K562 (cell line): ENCODE measurements at regions not wholly inside any gene's neighbourhood (a gene's known extent, or its start where the extent isn't known, plus 50 kb on each side); places are given as distances from the start of the nearest gene placed in this dataset.
A peak's percentile ranks its signal among the peaks of the same experiment; 100 is the strongest.

ENCODE experiments used
- ATAC-seq: fragments of 200-7000 bp; cut with Tn5 transposase; 3 replicates; pipeline ENCODE4 v1.9.1; 2020; ENCODE audit warnings: moderate library complexity
- BruUV-seq: library from RNA; stranded (reverse); fragments of 400-500 nt; replicated peaks from 2 replicates; lab custom pipeline; 2021; lab: Mats Ljungman, UMichigan
- CTCF ChIA-PET: fragments of 300-600 bp; formaldehyde crosslinking; extraction: SDS; loops from one replicate; lab custom pipeline; 2021; ENCODE audit warnings: low intra/inter-chr PET ratio; lab: Yijun Ruan, JAX
- POLR2A ChIA-PET: fragments of 300-600, 350-650 bp; sonication (Branson Sonifier 250); formaldehyde crosslinking; extraction: SDS; loops from one replicate; lab custom pipeline; 2021; ENCODE audit warnings: antibody characterized with exemption, inconsistent platforms; lab: Yijun Ruan, JAX
- DNase-seq, 4 experiments: peaks; one replicate each; pipeline versions ENCODE4 v3.0.0 to v3.0.0-alpha.2; 2011 to 2018; ENCODE audit warnings: low spot score in 3 of 4, mixed read lengths in 3 of 4; ENCODE audit errors: extremely low read depth in 1 of 4
- FAIRE-seq: peaks from 2 replicates; lab custom pipeline; 2011; peaks lifted over from hg19 to GRCh38; lab: Jason Lieb, UNC
- H2AFZ ChIP-seq: 2 replicates; pipeline ENCODE4 v1.6.0; 2011; ENCODE audit warnings: low read depth, low read length, control low read depth, inconsistent platforms
- H3K27ac ChIP-seq: fragments of 200-600 bp; 3 replicates; pipeline ENCODE4 v1.8.0; 2011; ENCODE audit warnings: low read depth, mild to moderate bottlenecking, control low read depth, inconsistent platforms, low read length, moderate library complexity, mixed read lengths; ENCODE audit errors: extremely low read depth
- H3K27me3 ChIP-seq, 2 experiments: fragments of 300-600 bp in 1 of 2; 2 replicates in 1 of 2; 3 replicates in 1 of 2; pipeline versions ENCODE4 v1.6.0 to v1.8.0; 2011; ENCODE audit warnings: inconsistent platforms in 2 of 2, low read length in 2 of 2, mild to moderate bottlenecking in 1 of 2, mixed read lengths in 1 of 2, moderate library complexity in 1 of 2; ENCODE audit not compliant: control insufficient read depth in 2 of 2, insufficient read depth in 2 of 2
- H3K36me3 ChIP-seq: fragments of 300-600 bp; 3 replicates; pipeline ENCODE4 v1.8.0; 2011; ENCODE audit warnings: mild to moderate bottlenecking, low read length, inconsistent platforms; ENCODE audit not compliant: control insufficient read depth, insufficient read depth
- H3K4me1 ChIP-seq, 2 experiments: fragments of 200-600 bp in 1 of 2; replicated peaks in 1 of 2; 2 replicates in 1 of 2; 3 replicates in 1 of 2; pipeline versions ENCODE4 v1.5.1 to v1.8.0; 2011; ENCODE audit warnings: inconsistent platforms in 2 of 2, low read length in 2 of 2, mild to moderate bottlenecking in 1 of 2, mixed read lengths in 1 of 2, moderate library complexity in 1 of 2; ENCODE audit not compliant: control insufficient read depth in 2 of 2, insufficient read depth in 2 of 2
- H3K4me2 ChIP-seq: 2 replicates; pipeline ENCODE4 v1.6.1; 2011; ENCODE audit warnings: low read length, control low read depth, inconsistent platforms, mixed read lengths; ENCODE audit not compliant: insufficient read depth
- H3K4me3 ChIP-seq: fragments of 200-600 bp; sonication (generic), shearing (Covaris generic); 2 replicates; pipeline ENCODE4 v1.5.1; 2016; ENCODE audit warnings: control low read depth, inconsistent platforms
- H3K79me2 ChIP-seq: fragments of 200-600 bp; 3 replicates; pipeline ENCODE4 v1.8.0; 2011; ENCODE audit warnings: low read length, inconsistent platforms; ENCODE audit not compliant: control insufficient read depth, insufficient read depth
- H3K9ac ChIP-seq, 2 experiments: 2 replicates each; pipeline versions ENCODE4 v1.6.0 to v1.6.1; 2011; ENCODE audit warnings: low read depth in 2 of 2, low read length in 2 of 2, control low read depth in 1 of 2, inconsistent platforms in 1 of 2, mild to moderate bottlenecking in 1 of 2, mixed read lengths in 1 of 2; ENCODE audit not compliant: insufficient read depth in 1 of 2
- H3K9me1 ChIP-seq: one replicate; pipeline ENCODE4 v1.6.0; 2011; ENCODE audit warnings: inconsistent platforms, mild to moderate bottlenecking, low read length, moderate library complexity; ENCODE audit not compliant: control insufficient read depth, insufficient read depth
- H3K9me3 ChIP-seq: replicated peaks from 2 replicates; pipeline ENCODE4 v1.5.1; 2011; ENCODE audit warnings: low read depth, low read length, inconsistent platforms; ENCODE audit not compliant: control insufficient read depth, insufficient read depth
- H4K20me1 ChIP-seq: replicated peaks from 2 replicates; pipeline ENCODE4 v1.6.1; 2011; ENCODE audit warnings: low read length, inconsistent platforms, mixed read lengths; ENCODE audit not compliant: control insufficient read depth, insufficient read depth
- KLF10 ChIP-seq: fragments of 250-450 bp; sonication (Bioruptor Pico); IDR thresholded peaks from 2 replicates; pipeline ENCODE4 v1.6.1; 2021; ENCODE audit warnings: matching md5 sums
- RBBP5 ChIP-seq: fragments of 200-600 bp; sonication (generic); IDR thresholded peaks from 2 replicates; pipeline ENCODE4 v1.6.1; 2012; ENCODE audit warnings: borderline replicate concordance, mild to moderate bottlenecking, low read length, control low read depth, inconsistent platforms; ENCODE audit not compliant: insufficient read depth, poor library complexity, severe bottlenecking
- YY1 ChIP-seq, 3 experiments: IDR thresholded peaks; 2 replicates each; pipeline ENCODE4 v1.6.1; 2011; ENCODE audit warnings: low read length in 2 of 3, mild to moderate bottlenecking in 2 of 3, moderate library complexity in 2 of 3, borderline replicate concordance in 1 of 3, control low read depth in 1 of 3, low read depth in 1 of 3; ENCODE audit not compliant: insufficient read depth in 3 of 3, insufficient replicate concordance in 2 of 3, control insufficient read depth in 1 of 3, insufficient read length in 1 of 3; ENCODE audit errors: extremely low read depth in 1 of 3
- ZBTB11 ChIP-seq, 3 experiments: fragments of 200-800 bp in 1 of 3; fragments of 250-450 bp in 1 of 3; fragments of 450-650 bp in 1 of 3; sonication (Bioruptor Pico) in 1 of 3; sonication (Bioruptor generic) in 1 of 3; formaldehyde crosslinking in 1 of 3; IDR thresholded peaks; 2 replicates each; pipeline versions ENCODE4 v1.6.1 to v1.8.0; 2016 to 2022; ENCODE audit warnings: mild to moderate bottlenecking in 2 of 3, missing genetic modification characterization in 2 of 3, missing compliant biosample characterization in 1 of 3, moderate library complexity in 1 of 3
- WGBS: fragments of 100-300 bp; shearing (Covaris generic); methylation state at CpG from one replicate; pipeline ENCODE4 v1.1.6; 2016; ENCODE audit warnings: low coverage, mixed read lengths; ENCODE audit not compliant: insufficient coverage; ENCODE audit errors: missing lambda C conversion rate; 5-methylcytosine and 5-hydroxymethylcytosine counted together
- in situ Hi-C: fragments of 300-500 bp; cut with MboI; formaldehyde crosslinking; loops from 4 replicates; pipeline ENCODE4 v1.15.0; 2018; ENCODE audit warnings: inconsistent platforms, mixed read lengths
- intact Hi-C: fragments of 100-400 bp; cut with micrococcal nuclease; formaldehyde crosslinking; loops from 2 replicates; pipeline ENCODE4 v1.14.2; 2022

GRCh38 chr20:55579802-55580201 lies 425.5 kb downstream of the CBLN4 start:
- in situ Hi-C loops, result no loop called here
- no peaks in the 10 kb centered on the region for H3K9me1 ChIP-seq
- ATAC-seq (no peak), FAIRE-seq (no peak), DNase-seq (no peak)
- 3% methylated on average over 2 of the region's 2 CpGs for WGBS
- no peak overlapping the region for H3K27ac ChIP-seq
- H3K36me3 ChIP-seq, result no peaks in the 10 kb centered on the region
- H3K4me1 ChIP-seq, result no peaks in the 10 kb centered on the region
- H3K27me3 ChIP-seq, result no peaks in the 10 kb centered on the region
- H3K9me3 ChIP-seq, result no peaks in the 10 kb centered on the region
- ChIA-PET CTCF (no interaction called here), POLR2A (interaction anchor here (0.6 kb wide), 1 partner anchor 183 kb away, joined by 3 read pairs; no protein-coding TSS in a partner anchor)
- no peak overlapping the region for H3K4me2 ChIP-seq
- H3K79me2 ChIP-seq, result no peaks in the 10 kb centered on the region
- H2AFZ ChIP-seq, result no peak overlapping the region
- no peaks in the 10 kb centered on the region for H4K20me1 ChIP-seq
- intact Hi-C loops, result no loop called here
- no peak overlapping the region for H3K4me3 ChIP-seq
- no peak overlapping the region for H3K9ac ChIP-seq
- no peak for TF ChIP-seq RBBP5
- peak in 1 of 3 experiments; percentile 38; a peak in 2 of 6 replicates for TF ChIP-seq ZBTB11 (CRISPR knock-in tag; IDR thresholded peaks at IDR 0.05)
- no peak for TF ChIP-seq YY1 (IDR thresholded peaks at IDR 0.05; ENCODE audit: borderline replicate concordance in 1 of 3, control insufficient read depth in 1 of 3, extremely low read depth in 1 of 3, insufficient read depth in 3 of 3, insufficient read length in 1 of 3, insufficient replicate concordance in 2 of 3, low read depth in 1 of 3, low read length in 2 of 3)
- TF ChIP-seq KLF10, result no peak
- no TSS peak for BruUV-seq
